Spleen (tissue), 4 donors: ENCODE measurements at regions not wholly inside any gene's neighbourhood (a gene's known extent, or its start where the extent isn't known, plus 50 kb on each side); places are given as distances from the start of the nearest gene placed in this dataset.

Source experiments
- small RNA-seq, 4 donors: library from RNA; depleted of rRNA; stranded (forward); fragments of <200 nt; gene quantifications; one replicate each; pipeline ENCODE3, GENCODE V24; 2016

Small RNA genes in the stretch of these regions (small RNA-seq; reads per million reads assigned to genes)
- gene RF00002 (0 to 0.08 (median 0.06) reads per million in 4 donors), gene RF00019 (0 reads per million in 4 donors)
